ENCODE measurements at regions not wholly inside any gene's neighbourhood (a gene's known extent, or its start where the extent isn't known, plus 50 kb on each side); places are given as distances from the start of the nearest gene placed in this dataset.

DNA sequence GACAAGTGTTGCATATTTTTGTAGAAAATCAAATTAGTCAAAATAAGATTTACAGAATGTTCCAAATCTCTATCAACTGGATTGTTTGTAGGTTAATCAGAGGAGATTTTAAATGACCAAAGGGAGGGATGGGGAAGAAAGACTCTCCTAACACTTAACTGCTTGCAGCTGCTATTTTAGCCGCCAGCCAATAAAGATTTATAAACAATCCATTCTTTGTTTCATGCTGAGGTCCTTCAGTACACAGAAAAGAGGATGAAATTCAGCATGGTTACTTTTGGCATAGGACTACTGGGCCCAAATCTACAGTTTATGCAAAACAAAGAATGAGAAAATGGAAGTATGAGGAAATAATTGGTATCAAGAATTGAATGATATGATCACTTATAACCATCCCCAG lies 86.4 kb upstream of the FN1 start:
- intact Hi-C loops (cut with DNase I) = no loop called here
- H3K27ac ChIP-seq = no peak overlapping the region
- H3K36me3 ChIP-seq = no peaks in the 10 kb centered on the region
- no peak overlapping the region for H3K4me3 ChIP-seq
- H3K4me1 ChIP-seq = no peaks in the 10 kb centered on the region
- DNase-seq = no peak
- 63 to 74% methylated on average over 1 of the region's 1 CpG for WGBS, 2 donors
- TF ChIP-seq POLR2A (IDR thresholded peaks at IDR 0.05) (no peak), CTCF (IDR thresholded peaks at IDR 0.05) (no peak)
- no peaks in the 10 kb centered on the region for H3K27me3 ChIP-seq
- H3K9me3 ChIP-seq = no peaks in the 10 kb centered on the region

DNA sequence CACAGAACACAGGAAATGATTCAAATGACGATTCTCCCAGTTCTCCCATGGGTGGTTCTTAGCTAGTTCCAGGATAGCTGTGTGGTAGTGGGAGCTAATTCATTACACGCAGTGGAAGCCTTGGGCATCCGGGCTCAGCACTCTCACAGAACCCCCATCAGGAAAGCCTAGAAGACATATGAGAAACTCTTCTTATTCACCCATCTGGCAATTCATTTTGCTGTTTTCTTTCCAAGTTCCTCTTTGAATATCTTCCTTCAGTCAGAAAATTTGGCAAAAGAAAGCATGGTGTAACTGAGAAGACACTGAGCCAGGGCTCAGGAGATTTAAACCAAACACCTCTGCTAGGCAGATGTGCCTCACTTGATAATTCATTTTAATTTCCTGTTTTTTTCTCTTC lies 85.2 kb upstream of the FN1 start:
- H3K9me3 ChIP-seq = no peaks in the 10 kb centered on the region
- no peak overlapping the region for H3K4me3 ChIP-seq
- WGBS, 2 donors = 37 to 78% methylated on average over 3 of the region's 3 CpGs
- no peak for TF ChIP-seq CTCF (IDR thresholded peaks at IDR 0.05)
- no peak for TF ChIP-seq POLR2A (IDR thresholded peaks at IDR 0.05)
- no peak overlapping the region for H3K27ac ChIP-seq
- H3K27me3 ChIP-seq = no peaks in the 10 kb centered on the region
- H3K4me1 ChIP-seq = no peaks in the 10 kb centered on the region
- DNase-seq = no peak
- intact Hi-C loops (cut with DNase I) = no loop called here
- no peaks in the 10 kb centered on the region for H3K36me3 ChIP-seq

DNA sequence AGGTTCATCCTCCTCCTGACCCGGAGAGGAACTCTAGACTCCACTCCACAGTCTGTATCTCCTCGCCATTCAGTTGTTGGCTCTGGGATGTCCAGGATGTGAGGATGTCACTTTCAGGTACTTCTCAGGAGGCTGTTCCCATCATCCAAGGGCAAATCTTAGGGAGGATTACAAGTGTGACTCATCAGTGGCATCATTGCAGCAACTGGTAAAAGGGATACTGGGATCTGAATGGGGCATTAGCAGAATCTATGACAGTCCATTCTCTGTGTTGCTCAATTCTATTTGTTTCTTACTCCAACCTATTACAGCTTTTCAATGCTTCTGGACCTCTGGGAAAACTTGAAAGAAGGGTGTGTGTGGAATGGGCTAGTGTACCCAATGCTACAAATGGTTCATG lies 81.5 kb upstream of the FN1 start:
- no peaks in the 10 kb centered on the region for H3K9me3 ChIP-seq
- H3K4me1 ChIP-seq = no peaks in the 10 kb centered on the region
- no peak overlapping the region for H3K4me3 ChIP-seq
- no peak for TF ChIP-seq POLR2A (IDR thresholded peaks at IDR 0.05)
- no peak for TF ChIP-seq CTCF (IDR thresholded peaks at IDR 0.05)
- DNase-seq = no peak
- no peak overlapping the region for H3K27ac ChIP-seq
- intact Hi-C loops (cut with DNase I) = no loop called here
- 82 to 100% methylated on average over 1 to 2 of the region's 2 CpGs for WGBS, 2 donors
- no peaks in the 10 kb centered on the region for H3K36me3 ChIP-seq
- H3K27me3 ChIP-seq = no peaks in the 10 kb centered on the region

GRCh38 chr2:215514516-215514915 lies 78.6 kb upstream of the FN1 start:
- Histone ChIP-seq H3K4me3 (no peak overlapping the region), H3K27me3 (no peaks in the 10 kb centered on the region), H3K4me1 (no peaks in the 10 kb centered on the region), H3K27ac (no peak overlapping the region), H3K36me3 (no peaks in the 10 kb centered on the region), H3K9me3 (no peaks in the 10 kb centered on the region)
- no peak for TF ChIP-seq CTCF (IDR thresholded peaks at IDR 0.05)
- TF ChIP-seq POLR2A (IDR thresholded peaks at IDR 0.05) = no peak
- DNase-seq = no peak
- WGBS, 2 donors = 91 to 93% methylated on average over 9 to 15 of the region's 16 CpGs
- intact Hi-C loops (cut with DNase I) = no loop called here

- Histone ChIP-seq H3K9me3 (no peaks in the 10 kb centered on the region), H3K27ac (no peak overlapping the region), H3K4me1 (no peaks in the 10 kb centered on the region), H3K36me3 (no peaks in the 10 kb centered on the region), H3K4me3 (no peak overlapping the region), H3K27me3 (no peaks in the 10 kb centered on the region)
- intact Hi-C loops (cut with DNase I) = no loop called here
- no peak for DNase-seq
- no peak for TF ChIP-seq POLR2A (IDR thresholded peaks at IDR 0.05)
- no peak for TF ChIP-seq CTCF (IDR thresholded peaks at IDR 0.05)
- WGBS, 2 donors = 68 to 84% methylated on average over 6 of the region's 6 CpGs
These were observed 75.8 kb upstream of the FN1 start for GRCh38 chr2:215511454-215512346.
